H1 (cell line): ENCODE measurements at regions not wholly inside any gene's neighbourhood (a gene's known extent, or its start where the extent isn't known, plus 50 kb on each side); places are given as distances from the start of the nearest gene placed in this dataset.

Experiments
- CHD2 ChIP-seq: IDR thresholded peaks from 2 replicates; pipeline ENCODE4 v1.6.1; 2012; ENCODE audit warnings: low read length, improper control_type of control experiment
- GTF2F1 ChIP-seq: IDR thresholded peaks from 2 replicates; pipeline ENCODE4 v1.6.1; 2012; ENCODE audit warnings: low read depth, low read length, improper control_type of control experiment, borderline replicate concordance
- JUN ChIP-seq: IDR thresholded peaks from 2 replicates; pipeline ENCODE4 v1.6.1; 2011; ENCODE audit warnings: low read depth, mild to moderate bottlenecking, improper control_type of control experiment, low read length
- JUND ChIP-seq: IDR thresholded peaks from 2 replicates; pipeline ENCODE4 v1.6.1; 2011; ENCODE audit warnings: mild to moderate bottlenecking, improper control_type of control experiment, low read length
- POLR2AphosphoS5 ChIP-seq: IDR thresholded peaks from 2 replicates; pipeline ENCODE4 v1.6.1; 2011; ENCODE audit warnings: low read depth, low read length
- SIRT6 ChIP-seq: IDR thresholded peaks from one replicate; pipeline ENCODE4 v1.7.1; 2012; ENCODE audit warnings: low read length, inconsistent platforms
- TF ChIP-seq, protein P1 (sequence below): IDR thresholded peaks from 2 replicates; pipeline ENCODE4 v1.6.1; 2012; ENCODE audit warnings: inconsistent platforms
- TF ChIP-seq, protein P2 (sequence below): fragments of 300-600 bp; sonication (generic); IDR thresholded peaks from 2 replicates; pipeline ENCODE4 v1.7.1; 2012; ENCODE audit warnings: low read length, moderate library complexity, mild to moderate bottlenecking, inconsistent platforms; ENCODE audit not compliant: insufficient replicate concordance

DNA sequence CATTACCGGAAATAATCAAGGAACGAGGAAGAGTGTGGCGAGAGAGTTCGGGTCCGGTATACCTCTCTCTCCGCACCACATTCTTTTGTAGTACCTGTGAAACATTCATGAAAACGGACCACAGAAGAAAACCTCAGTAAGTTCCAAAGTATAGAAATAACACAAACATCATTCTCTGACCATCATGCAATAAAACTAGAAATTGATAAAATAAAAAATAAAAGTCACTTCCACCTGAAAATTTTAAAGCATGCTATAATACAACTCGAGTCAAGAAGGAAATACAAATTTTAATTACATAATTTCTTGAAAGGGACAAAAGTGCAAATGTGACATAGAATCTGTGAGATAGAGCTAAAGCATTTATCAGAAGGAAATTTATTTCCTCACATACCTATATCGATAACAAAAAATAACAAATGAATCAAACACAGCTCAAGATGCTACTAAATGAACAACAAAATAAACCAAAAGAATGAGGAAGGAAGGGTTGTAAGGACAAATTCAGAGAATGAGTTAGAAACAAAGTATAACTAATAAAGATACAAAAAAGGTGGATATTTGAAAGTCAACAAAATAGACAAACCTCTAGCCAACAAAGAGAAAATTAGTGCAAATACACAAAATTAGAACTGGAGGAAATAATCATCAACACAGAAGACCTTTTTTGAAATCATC, 84.2 kb downstream of the TRIM27 start (continued):
- TF ChIP-seq POLR2AphosphoS5 (no peak), CHD2 (no peak), SIRT6 (no peak), JUN (no peak), JUND (no peak), GTF2F1 (no peak)
- TF ChIP-seq, protein P1, sequence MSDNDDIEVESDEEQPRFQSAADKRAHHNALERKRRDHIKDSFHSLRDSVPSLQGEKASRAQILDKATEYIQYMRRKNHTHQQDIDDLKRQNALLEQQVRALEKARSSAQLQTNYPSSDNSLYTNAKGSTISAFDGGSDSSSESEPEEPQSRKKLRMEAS: no peak
- TF ChIP-seq, protein P2, sequence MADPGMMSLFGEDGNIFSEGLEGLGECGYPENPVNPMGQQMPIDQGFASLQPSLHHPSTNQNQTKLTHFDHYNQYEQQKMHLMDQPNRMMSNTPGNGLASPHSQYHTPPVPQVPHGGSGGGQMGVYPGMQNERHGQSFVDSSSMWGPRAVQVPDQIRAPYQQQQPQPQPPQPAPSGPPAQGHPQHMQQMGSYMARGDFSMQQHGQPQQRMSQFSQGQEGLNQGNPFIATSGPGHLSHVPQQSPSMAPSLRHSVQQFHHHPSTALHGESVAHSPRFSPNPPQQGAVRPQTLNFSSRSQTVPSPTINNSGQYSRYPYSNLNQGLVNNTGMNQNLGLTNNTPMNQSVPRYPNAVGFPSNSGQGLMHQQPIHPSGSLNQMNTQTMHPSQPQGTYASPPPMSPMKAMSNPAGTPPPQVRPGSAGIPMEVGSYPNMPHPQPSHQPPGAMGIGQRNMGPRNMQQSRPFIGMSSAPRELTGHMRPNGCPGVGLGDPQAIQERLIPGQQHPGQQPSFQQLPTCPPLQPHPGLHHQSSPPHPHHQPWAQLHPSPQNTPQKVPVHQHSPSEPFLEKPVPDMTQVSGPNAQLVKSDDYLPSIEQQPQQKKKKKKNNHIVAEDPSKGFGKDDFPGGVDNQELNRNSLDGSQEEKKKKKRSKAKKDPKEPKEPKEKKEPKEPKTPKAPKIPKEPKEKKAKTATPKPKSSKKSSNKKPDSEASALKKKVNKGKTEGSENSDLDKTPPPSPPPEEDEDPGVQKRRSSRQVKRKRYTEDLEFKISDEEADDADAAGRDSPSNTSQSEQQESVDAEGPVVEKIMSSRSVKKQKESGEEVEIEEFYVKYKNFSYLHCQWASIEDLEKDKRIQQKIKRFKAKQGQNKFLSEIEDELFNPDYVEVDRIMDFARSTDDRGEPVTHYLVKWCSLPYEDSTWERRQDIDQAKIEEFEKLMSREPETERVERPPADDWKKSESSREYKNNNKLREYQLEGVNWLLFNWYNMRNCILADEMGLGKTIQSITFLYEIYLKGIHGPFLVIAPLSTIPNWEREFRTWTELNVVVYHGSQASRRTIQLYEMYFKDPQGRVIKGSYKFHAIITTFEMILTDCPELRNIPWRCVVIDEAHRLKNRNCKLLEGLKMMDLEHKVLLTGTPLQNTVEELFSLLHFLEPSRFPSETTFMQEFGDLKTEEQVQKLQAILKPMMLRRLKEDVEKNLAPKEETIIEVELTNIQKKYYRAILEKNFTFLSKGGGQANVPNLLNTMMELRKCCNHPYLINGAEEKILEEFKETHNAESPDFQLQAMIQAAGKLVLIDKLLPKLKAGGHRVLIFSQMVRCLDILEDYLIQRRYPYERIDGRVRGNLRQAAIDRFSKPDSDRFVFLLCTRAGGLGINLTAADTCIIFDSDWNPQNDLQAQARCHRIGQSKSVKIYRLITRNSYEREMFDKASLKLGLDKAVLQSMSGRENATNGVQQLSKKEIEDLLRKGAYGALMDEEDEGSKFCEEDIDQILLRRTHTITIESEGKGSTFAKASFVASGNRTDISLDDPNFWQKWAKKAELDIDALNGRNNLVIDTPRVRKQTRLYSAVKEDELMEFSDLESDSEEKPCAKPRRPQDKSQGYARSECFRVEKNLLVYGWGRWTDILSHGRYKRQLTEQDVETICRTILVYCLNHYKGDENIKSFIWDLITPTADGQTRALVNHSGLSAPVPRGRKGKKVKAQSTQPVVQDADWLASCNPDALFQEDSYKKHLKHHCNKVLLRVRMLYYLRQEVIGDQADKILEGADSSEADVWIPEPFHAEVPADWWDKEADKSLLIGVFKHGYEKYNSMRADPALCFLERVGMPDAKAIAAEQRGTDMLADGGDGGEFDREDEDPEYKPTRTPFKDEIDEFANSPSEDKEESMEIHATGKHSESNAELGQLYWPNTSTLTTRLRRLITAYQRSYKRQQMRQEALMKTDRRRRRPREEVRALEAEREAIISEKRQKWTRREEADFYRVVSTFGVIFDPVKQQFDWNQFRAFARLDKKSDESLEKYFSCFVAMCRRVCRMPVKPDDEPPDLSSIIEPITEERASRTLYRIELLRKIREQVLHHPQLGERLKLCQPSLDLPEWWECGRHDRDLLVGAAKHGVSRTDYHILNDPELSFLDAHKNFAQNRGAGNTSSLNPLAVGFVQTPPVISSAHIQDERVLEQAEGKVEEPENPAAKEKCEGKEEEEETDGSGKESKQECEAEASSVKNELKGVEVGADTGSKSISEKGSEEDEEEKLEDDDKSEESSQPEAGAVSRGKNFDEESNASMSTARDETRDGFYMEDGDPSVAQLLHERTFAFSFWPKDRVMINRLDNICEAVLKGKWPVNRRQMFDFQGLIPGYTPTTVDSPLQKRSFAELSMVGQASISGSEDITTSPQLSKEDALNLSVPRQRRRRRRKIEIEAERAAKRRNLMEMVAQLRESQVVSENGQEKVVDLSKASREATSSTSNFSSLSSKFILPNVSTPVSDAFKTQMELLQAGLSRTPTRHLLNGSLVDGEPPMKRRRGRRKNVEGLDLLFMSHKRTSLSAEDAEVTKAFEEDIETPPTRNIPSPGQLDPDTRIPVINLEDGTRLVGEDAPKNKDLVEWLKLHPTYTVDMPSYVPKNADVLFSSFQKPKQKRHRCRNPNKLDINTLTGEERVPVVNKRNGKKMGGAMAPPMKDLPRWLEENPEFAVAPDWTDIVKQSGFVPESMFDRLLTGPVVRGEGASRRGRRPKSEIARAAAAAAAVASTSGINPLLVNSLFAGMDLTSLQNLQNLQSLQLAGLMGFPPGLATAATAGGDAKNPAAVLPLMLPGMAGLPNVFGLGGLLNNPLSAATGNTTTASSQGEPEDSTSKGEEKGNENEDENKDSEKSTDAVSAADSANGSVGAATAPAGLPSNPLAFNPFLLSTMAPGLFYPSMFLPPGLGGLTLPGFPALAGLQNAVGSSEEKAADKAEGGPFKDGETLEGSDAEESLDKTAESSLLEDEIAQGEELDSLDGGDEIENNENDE: no peak
